Nucleus accumbens (tissue), 56 donors: ENCODE measurements at regions not wholly inside any gene's neighbourhood (a gene's known extent, or its start where the extent isn't known, plus 50 kb on each side); places are given as distances from the start of the nearest gene placed in this dataset.

ENCODE experiments used
- DNase-seq, 56 donors: peaks; one replicate each; lab custom pipeline; 2025; lab: John Stamatoyannopoulos, UW

- DNase-seq: no peak
Observed at GRCh38 chrX:146346102-146346501, 463.5 kb upstream of the CXorf51B start.

GRCh38 chrX:146351620-146352019, 458.0 kb upstream of the CXorf51B start:
- no peak for DNase-seq

GRCh38 chrX:146355440-146355839, 454.1 kb upstream of the CXorf51B start:
- no peak for DNase-seq

DNA sequence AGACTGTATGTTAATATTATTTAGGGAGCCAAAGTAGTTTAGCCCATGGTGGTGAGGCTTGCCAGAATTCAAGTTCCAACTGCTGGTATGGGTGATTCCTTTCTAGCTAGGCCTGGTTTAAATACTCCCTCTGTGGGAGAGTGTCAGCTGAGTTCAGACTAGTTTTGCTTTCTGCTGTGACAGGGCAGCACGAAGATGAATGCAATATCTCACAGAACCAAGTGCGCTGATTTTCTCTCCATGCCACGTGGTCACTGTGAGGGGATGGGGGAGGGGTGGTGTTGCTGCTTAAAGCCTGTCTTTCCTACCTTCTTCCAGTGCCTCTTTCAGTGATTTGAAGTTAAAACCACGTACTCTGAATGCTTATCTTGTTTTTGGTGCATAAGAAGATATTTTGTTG, 445.7 kb upstream of the CXorf51B start:
- peak in 1 of 56 donors; percentile 0 for DNase-seq

GRCh38 chrX:146385529-146385928, 424.0 kb upstream of the CXorf51B start:
- no peak for DNase-seq

DNA sequence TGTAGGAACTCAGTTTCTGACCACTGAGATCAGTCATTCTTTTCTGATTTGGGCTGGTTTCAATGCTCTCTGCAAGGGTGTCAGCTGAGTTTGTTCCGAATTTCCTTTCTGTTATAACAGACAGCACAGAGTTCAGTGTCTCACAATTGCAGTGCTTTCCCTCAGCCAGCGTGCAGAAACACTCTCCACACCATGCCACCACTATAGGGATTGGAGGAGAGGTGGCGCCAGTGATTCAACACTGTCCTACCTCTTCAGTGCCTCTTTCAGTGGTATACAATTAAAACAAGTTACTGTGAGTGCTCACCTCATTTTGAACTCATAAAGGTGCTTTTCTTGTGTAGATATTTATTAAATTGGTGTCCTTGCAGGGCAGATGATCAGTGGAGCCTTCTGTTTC, 413.2 kb upstream of the CXorf51B start:
- no peak for DNase-seq

GRCh38 chrX:146409528-146409927, 400.0 kb upstream of the CXorf51B start:
- DNase-seq: no peak

GRCh38 chrX:146424422-146424821, 385.1 kb upstream of the CXorf51B start:
- DNase-seq: no peak

GRCh38 chrX:146433771-146434170, 375.8 kb upstream of the CXorf51B start:
- no peak for DNase-seq

DNA sequence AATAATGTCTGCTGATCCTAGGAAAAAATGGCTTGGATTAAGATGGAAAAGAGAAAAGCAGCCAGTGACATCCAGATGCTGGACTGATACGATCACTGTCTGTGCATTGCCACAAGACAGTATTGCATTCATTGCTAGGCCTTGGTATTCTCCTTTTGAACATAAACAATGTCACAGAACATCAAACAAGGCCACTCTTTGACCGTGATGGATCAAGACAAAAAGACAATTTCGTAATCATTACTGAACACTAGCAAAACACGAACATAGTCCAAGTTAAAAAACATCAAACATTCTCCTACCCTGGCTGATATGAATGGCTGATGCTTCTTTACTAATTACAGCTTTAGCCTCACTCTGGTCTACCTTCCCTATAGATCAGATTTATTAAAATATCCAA, 374.1 kb upstream of the CXorf51B start:
- DNase-seq: no peak

- no peak for DNase-seq
Observed at GRCh38 chrX:146448791-146449190, 360.8 kb upstream of the CXorf51B start.

- DNase-seq: no peak
Observed at GRCh38 chrX:146449243-146449642, 360.3 kb upstream of the CXorf51B start.

DNA sequence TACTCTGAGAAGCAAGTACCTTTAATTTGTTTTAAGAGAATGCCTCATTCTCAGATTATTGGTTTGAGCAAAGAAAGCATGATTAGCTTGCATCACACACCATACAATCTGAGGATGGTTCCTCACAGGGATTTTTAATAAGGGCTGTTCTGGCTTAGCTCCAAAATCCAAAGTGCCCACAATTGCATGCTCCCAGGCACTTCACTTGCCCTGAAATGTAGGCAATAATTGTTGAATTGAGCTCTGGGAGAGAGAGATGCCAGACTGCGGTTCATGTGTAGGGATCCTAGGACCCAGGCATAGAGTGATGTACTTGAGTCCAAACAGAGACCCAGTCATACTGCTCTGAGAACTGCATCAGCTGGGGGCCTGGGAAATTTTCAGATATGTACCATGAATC, 358.4 kb upstream of the CXorf51B start:
- DNase-seq: no peak

- no peak for DNase-seq
Observed at GRCh38 chrX:146454363-146454762, 355.2 kb upstream of the CXorf51B start.

DNA sequence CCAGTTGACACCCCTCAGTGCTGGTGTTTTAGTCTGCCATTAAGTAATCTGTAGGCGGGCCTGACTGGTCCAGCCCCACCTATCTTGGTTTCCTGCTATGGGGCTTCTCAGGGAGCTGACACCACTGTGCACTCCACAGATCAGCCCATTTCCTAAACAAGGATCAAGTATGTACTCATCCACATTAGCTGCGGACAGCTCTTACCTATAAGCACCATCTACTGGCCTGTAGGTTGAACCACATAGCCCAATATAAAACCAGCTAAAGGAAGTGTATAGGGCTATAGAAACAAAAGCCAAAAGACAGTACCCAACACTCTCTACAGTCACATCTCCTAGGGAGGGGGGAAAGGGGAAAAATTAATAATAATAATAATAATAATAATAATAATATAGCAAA, 353.5 kb upstream of the CXorf51B start:
- no peak for DNase-seq

DNA sequence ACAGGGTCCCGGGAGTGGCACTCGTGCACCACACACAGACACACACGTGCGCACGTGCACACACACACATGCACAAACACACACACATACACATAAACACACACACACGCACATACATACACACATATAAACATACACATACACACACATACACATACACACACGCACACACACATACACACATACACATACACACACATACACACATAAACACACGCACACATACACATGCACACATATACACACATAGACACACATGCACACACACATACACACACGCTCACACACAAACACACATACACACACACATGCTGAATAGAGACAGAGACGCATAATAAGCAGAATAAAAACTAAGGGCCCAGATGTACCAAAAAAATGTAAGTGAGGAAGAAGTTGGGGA, 332.2 kb upstream of the CXorf51B start:
- no peak for DNase-seq

GRCh38 chrX:146481735-146482134, 327.8 kb upstream of the CXorf51B start:
- no peak for DNase-seq
